BJ (cell line): ENCODE measurements at regions not wholly inside any gene's neighbourhood (a gene's known extent, or its start where the extent isn't known, plus 50 kb on each side); places are given as distances from the start of the nearest gene placed in this dataset.

Source experiments
- CTCF ChIA-PET: fragments of 350-600 bp; formaldehyde crosslinking; extraction: SDS; loops from one replicate; lab custom pipeline; 2021; ENCODE audit warnings: antibody characterized with exemption, inconsistent platforms; lab: Yijun Ruan, JAX
- POLR2A ChIA-PET: fragments of 300-600 bp; sonication (Branson Sonifier 250); formaldehyde crosslinking; extraction: SDS; loops from one replicate; lab custom pipeline; 2021; ENCODE audit warnings: antibody characterized with exemption; lab: Charles Lee
- DNase-seq: peaks from one replicate; pipeline ENCODE4 v3.0.0-alpha.2; 2011; ENCODE audit warnings: low read depth
- H3K27me3 ChIP-seq: 2 replicates; pipeline ENCODE4 v1.6.0; 2011; ENCODE audit warnings: low read length; ENCODE audit not compliant: control insufficient read depth, insufficient read depth
- H3K36me3 ChIP-seq: 2 replicates; pipeline ENCODE4 v1.5.1; 2011; ENCODE audit warnings: low read length; ENCODE audit not compliant: control insufficient read depth, insufficient read depth
- H3K4me3 ChIP-seq: 2 replicates; pipeline ENCODE4 v1.5.1; 2011; ENCODE audit warnings: low read depth, mild to moderate bottlenecking, control low read depth, low read length
- CTCF ChIP-seq: IDR thresholded peaks from 2 replicates; pipeline ENCODE4 v1.5.1; 2011; ENCODE audit warnings: low read depth, mild to moderate bottlenecking, control low read depth, inconsistent platforms, low read length, moderate library complexity; ENCODE audit not compliant: insufficient read depth

GRCh38 chr6:102553214-102553613 is 1159.7 kb downstream of the GRIK2 start:
- H3K36me3 ChIP-seq: no peaks in the 10 kb centered on the region
- H3K27me3 ChIP-seq: no peaks in the 10 kb centered on the region
- no peak for TF ChIP-seq CTCF
- DNase-seq: no peak
- POLR2A ChIA-PET: no interaction called here
- H3K4me3 ChIP-seq: no peak overlapping the region
- CTCF ChIA-PET: no interaction called here

GRCh38 chr6:102549221-102549874 is 1155.8 kb downstream of the GRIK2 start:
- no peak for DNase-seq
- Histone ChIP-seq H3K4me3 (no peak overlapping the region), H3K27me3 (no peaks in the 10 kb centered on the region), H3K36me3 (no peaks in the 10 kb centered on the region)
- POLR2A ChIA-PET: no interaction called here
- CTCF ChIA-PET: no interaction called here
- TF ChIP-seq CTCF: no peak

- ChIA-PET POLR2A (no interaction called here), CTCF (no interaction called here)
Observed at GRCh38 chr6:102525336-102525735, 1131.8 kb downstream of the GRIK2 start.

GRCh38 chr6:102520966-102521365 is 1127.5 kb downstream of the GRIK2 start:
- TF ChIP-seq CTCF: no peak
- Histone ChIP-seq H3K4me3 (no peak overlapping the region), H3K36me3 (no peaks in the 10 kb centered on the region), H3K27me3 (no peaks in the 10 kb centered on the region)
- DNase-seq: no peak
- ChIA-PET POLR2A (no interaction called here), CTCF (no interaction called here)

More at GRCh38 chr6:102525336-102525735, 1131.8 kb downstream of the GRIK2 start:
- H3K36me3 ChIP-seq: no peaks in the 10 kb centered on the region
- no peak for DNase-seq
- H3K27me3 ChIP-seq: no peaks in the 10 kb centered on the region
- TF ChIP-seq CTCF: no peak
- H3K4me3 ChIP-seq: no peak overlapping the region

- TF ChIP-seq CTCF: no peak
- Histone ChIP-seq H3K27me3 (no peaks in the 10 kb centered on the region), H3K36me3 (no peaks in the 10 kb centered on the region), H3K4me3 (no peak overlapping the region)
- ChIA-PET CTCF (no interaction called here), POLR2A (no interaction called here)
- no peak for DNase-seq
Observed at GRCh38 chr6:102517506-102517905, 1124.0 kb downstream of the GRIK2 start.
